ENCODE measurements at regions not wholly inside any gene's neighbourhood (a gene's known extent, or its start where the extent isn't known, plus 50 kb on each side); places are given as distances from the start of the nearest gene placed in this dataset.
A peak's percentile ranks its signal among the peaks of the same experiment; 100 is the strongest.

DNA sequence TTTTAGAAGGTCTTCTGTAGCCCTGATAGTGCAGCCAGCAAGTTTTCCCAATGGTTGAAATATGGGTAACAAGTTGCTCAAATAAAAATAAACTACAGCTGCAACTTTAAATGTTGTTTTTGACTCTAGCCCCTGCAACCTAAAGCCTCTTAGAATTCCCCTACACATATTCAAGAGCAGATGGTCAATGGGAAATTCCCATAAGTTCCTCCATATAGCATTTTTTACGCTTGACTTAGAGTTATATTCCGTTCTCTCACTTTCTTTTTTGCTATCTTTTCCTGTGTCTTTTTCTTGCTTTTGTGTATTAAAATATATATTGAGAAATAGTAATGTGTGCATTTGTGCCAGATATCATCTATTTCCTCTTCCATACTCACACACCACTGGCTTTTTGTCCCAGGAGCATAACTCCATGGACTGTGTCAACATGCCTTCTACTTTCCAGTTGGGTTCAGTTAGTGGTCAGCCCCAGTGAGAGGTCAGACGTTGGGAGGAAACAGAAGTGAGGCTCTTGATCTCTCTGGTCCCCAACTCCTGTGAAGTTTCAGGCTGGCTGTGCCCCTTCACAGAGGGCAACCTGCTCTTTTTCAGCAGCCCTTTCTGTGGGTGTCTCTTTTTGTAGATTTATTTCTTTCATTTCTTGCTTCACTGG lies 63.3 kb upstream of the TP63 start (continued):
- TF ChIP-seq SMC3 (IDR thresholded peaks at IDR 0.05; ENCODE audit: borderline replicate concordance, low read length) (peak; percentile 23; the same call in 1 of the 2 replicates), SIN3A (IDR thresholded peaks at IDR 0.05; ENCODE audit: low read depth, low read length) (no peak), CREM (IDR thresholded peaks at IDR 0.05; ENCODE audit: low read depth) (peak; percentile 4; the same call in 1 of the 2 replicates), ATF2 (IDR thresholded peaks at IDR 0.05; ENCODE audit: low read length) (peak; percentile 84), NFYA (IDR thresholded peaks at IDR 0.05; ENCODE audit: borderline replicate concordance, low read depth, low read length) (no peak), RFX5 (IDR thresholded peaks at IDR 0.05; ENCODE audit: low read depth, low read length) (no peak), BHLHE40 (IDR thresholded peaks at IDR 0.05; ENCODE audit: borderline replicate concordance in 1 of 2, low read depth in 2 of 2, low read length in 1 of 2) (peak in 1 of 2 experiments; percentile 3; a peak in 1 of 4 replicates), STAT3 (IDR thresholded peaks at IDR 0.05; ENCODE audit: low read depth, low read length) (no peak), NFIC (IDR thresholded peaks at IDR 0.05; ENCODE audit: low read depth, low read length) (peak; percentile 91; the same call in 1 of the 2 replicates), ZNF217 (IDR thresholded peaks at IDR 0.05) (peak; percentile 37), IKZF1 (conservative IDR thresholded peaks at IDR 0.05) (peak; percentile 78), RUNX3 (IDR thresholded peaks at IDR 0.05; ENCODE audit: low read length) (peak; percentile 63), BMI1 (IDR thresholded peaks at IDR 0.05; ENCODE audit: borderline replicate concordance) (no peak), PML (IDR thresholded peaks at IDR 0.05; ENCODE audit: low read length) (0 out of 2 replicates have a peak, but pooled peaks have one; percentile 17), DPF2 (IDR thresholded peaks at IDR 0.05) (peak; percentile 68), WRNIP1 (IDR thresholded peaks at IDR 0.05; ENCODE audit: borderline replicate concordance, low read depth, low read length) (no peak), GABPA (IDR thresholded peaks at IDR 0.05; ENCODE audit: low read depth) (no peak), JUNB (IDR thresholded peaks at IDR 0.05) (peak; percentile 66), TCF7 (IDR thresholded peaks at IDR 0.05; ENCODE audit: borderline replicate concordance) (no peak), CTCF (IDR thresholded peaks at IDR 0.05 in 2 of 3, conservative IDR thresholded peaks at IDR 0.05 in 1 of 3; ENCODE audit: control insufficient read depth in 2 of 3, extremely low read depth in 1 of 3, insufficient read depth in 1 of 3, low read depth in 3 of 3, low read length in 3 of 3) (no peak), HDAC6 (IDR thresholded peaks at IDR 0.05; ENCODE audit: unreplicated experiment) (no peak), ETV6 (conservative IDR thresholded peaks at IDR 0.05 in 1 of 2, IDR thresholded peaks at IDR 0.05 in 1 of 2; ENCODE audit: borderline replicate concordance in 1 of 2, low read depth in 1 of 2) (peak in 1 of 2 experiments; percentile 51; a peak in 1 of 4 replicates)
- TF ChIP-seq, protein P1, sequence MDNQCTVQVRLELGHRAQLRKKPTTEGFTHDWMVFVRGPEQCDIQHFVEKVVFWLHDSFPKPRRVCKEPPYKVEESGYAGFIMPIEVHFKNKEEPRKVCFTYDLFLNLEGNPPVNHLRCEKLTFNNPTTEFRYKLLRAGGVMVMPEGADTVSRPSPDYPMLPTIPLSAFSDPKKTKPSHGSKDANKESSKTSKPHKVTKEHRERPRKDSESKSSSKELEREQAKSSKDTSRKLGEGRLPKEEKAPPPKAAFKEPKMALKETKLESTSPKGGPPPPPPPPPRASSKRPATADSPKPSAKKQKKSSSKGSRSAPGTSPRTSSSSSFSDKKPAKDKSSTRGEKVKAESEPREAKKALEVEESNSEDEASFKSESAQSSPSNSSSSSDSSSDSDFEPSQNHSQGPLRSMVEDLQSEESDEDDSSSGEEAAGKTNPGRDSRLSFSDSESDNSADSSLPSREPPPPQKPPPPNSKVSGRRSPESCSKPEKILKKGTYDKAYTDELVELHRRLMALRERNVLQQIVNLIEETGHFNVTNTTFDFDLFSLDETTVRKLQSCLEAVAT (IDR thresholded peaks at IDR 0.05) = no peak
- TF ChIP-seq, protein P2, sequence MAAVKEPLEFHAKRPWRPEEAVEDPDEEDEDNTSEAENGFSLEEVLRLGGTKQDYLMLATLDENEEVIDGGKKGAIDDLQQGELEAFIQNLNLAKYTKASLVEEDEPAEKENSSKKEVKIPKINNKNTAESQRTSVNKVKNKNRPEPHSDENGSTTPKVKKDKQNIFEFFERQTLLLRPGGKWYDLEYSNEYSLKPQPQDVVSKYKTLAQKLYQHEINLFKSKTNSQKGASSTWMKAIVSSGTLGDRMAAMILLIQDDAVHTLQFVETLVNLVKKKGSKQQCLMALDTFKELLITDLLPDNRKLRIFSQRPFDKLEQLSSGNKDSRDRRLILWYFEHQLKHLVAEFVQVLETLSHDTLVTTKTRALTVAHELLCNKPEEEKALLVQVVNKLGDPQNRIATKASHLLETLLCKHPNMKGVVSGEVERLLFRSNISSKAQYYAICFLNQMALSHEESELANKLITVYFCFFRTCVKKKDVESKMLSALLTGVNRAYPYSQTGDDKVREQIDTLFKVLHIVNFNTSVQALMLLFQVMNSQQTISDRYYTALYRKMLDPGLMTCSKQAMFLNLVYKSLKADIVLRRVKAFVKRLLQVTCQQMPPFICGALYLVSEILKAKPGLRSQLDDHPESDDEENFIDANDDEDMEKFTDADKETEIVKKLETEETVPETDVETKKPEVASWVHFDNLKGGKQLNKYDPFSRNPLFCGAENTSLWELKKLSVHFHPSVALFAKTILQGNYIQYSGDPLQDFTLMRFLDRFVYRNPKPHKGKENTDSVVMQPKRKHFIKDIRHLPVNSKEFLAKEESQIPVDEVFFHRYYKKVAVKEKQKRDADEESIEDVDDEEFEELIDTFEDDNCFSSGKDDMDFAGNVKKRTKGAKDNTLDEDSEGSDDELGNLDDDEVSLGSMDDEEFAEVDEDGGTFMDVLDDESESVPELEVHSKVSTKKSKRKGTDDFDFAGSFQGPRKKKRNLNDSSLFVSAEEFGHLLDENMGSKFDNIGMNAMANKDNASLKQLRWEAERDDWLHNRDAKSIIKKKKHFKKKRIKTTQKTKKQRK (IDR thresholded peaks at IDR 0.05; ENCODE audit: low read depth, low read length) = no peak

Measured in GM12878 (cell line).